ENCODE measurements at regions not wholly inside any gene's neighbourhood (a gene's known extent, or its start where the extent isn't known, plus 50 kb on each side); places are given as distances from the start of the nearest gene placed in this dataset.

GRCh38 chr5:124622851-124623250 is 123.6 kb downstream of the ZNF608 start:
- TF ChIP-seq ZNF8 (CRISPR knock-in tag; IDR thresholded peaks at IDR 0.05) (no peak), ZFP30 (CRISPR knock-in tag; IDR thresholded peaks at IDR 0.05) (no peak), CREB5 (CRISPR knock-in tag; IDR thresholded peaks at IDR 0.05; ENCODE audit: low read depth) (no peak), SNAI2 (CRISPR knock-in tag; IDR thresholded peaks at IDR 0.05) (no peak), ZFP3 (CRISPR knock-in tag; IDR thresholded peaks at IDR 0.05) (no peak), GLIS3 (CRISPR knock-in tag; IDR thresholded peaks at IDR 0.05) (no peak), BACH2 (CRISPR knock-in tag; IDR thresholded peaks at IDR 0.05; ENCODE audit: borderline replicate concordance) (no peak), CSRNP3 (CRISPR knock-in tag; IDR thresholded peaks at IDR 0.05) (no peak), ISL1 (CRISPR knock-in tag; IDR thresholded peaks at IDR 0.05) (no peak), CSDC2 (CRISPR knock-in tag; IDR thresholded peaks at IDR 0.05) (no peak), TCF4 (CRISPR knock-in tag; IDR thresholded peaks at IDR 0.05; ENCODE audit: borderline replicate concordance) (no peak), TSHZ2 (CRISPR knock-in tag; IDR thresholded peaks at IDR 0.05) (no peak), ARNTL (CRISPR knock-in tag; IDR thresholded peaks at IDR 0.05; ENCODE audit: borderline replicate concordance, low read depth) (no peak)
